ENCODE measurements at regions not wholly inside any gene's neighbourhood (a gene's known extent, or its start where the extent isn't known, plus 50 kb on each side); places are given as distances from the start of the nearest gene placed in this dataset.

GRCh38 chr3:124303305-124303910 is 311.5 kb upstream of the ROPN1 start:
- Histone ChIP-seq H3K27ac (no peak overlapping the region), H3K9me3 (peaks cover 0 to 13% (median 0%) of the 10 kb centered on the region in 4 donors), H3K36me3 (no peaks in the 10 kb centered on the region), H3K4me3 (no peak overlapping the region), H3K4me1 (no peaks in the 10 kb centered on the region), H3K27me3 (no peaks in the 10 kb centered on the region)
- no peak for TF ChIP-seq POLR2A (IDR thresholded peaks at IDR 0.05)
- no peak for DNase-seq

- H3K4me3 ChIP-seq = no peak overlapping the region
- no peaks in the 10 kb centered on the region for H3K27me3 ChIP-seq
- no peak for TF ChIP-seq CTCF (IDR thresholded peaks at IDR 0.05)
- no peak for TF ChIP-seq POLR2A (IDR thresholded peaks at IDR 0.05)
- no peak overlapping the region for H3K27ac ChIP-seq
- peaks cover 0 to 13% (median 0%) of the 10 kb centered on the region in 4 donors for H3K9me3 ChIP-seq
- no peak for DNase-seq
- H3K4me1 ChIP-seq = no peaks in the 10 kb centered on the region
- no peaks in the 10 kb centered on the region for H3K36me3 ChIP-seq
Observed at GRCh38 chr3:124306665-124307064, 314.7 kb upstream of the ROPN1 start.

- TF ChIP-seq CTCF (IDR thresholded peaks at IDR 0.05) (no peak), POLR2A (IDR thresholded peaks at IDR 0.05) (no peak)
- H3K27ac ChIP-seq = peak overlapping the region in 3 of 4 donors; percentile 40 to 69 (median 43)
- no peak for DNase-seq
- no peaks in the 10 kb centered on the region for H3K9me3 ChIP-seq
- H3K4me3 ChIP-seq = no peak overlapping the region
- H3K4me1 ChIP-seq = no peaks in the 10 kb centered on the region
- H3K36me3 ChIP-seq = no peaks in the 10 kb centered on the region
- no peaks in the 10 kb centered on the region for H3K27me3 ChIP-seq
Observed at GRCh38 chr3:124313621-124314020, 321.7 kb upstream of the ROPN1 start.

GRCh38 chr3:124315215-124316033 is 323.5 kb upstream of the ROPN1 start:
- H3K27ac ChIP-seq = no peak overlapping the region
- no peak overlapping the region for H3K4me3 ChIP-seq
- no peaks in the 10 kb centered on the region for H3K9me3 ChIP-seq
- no peaks in the 10 kb centered on the region for H3K27me3 ChIP-seq
- DNase-seq = peak in 1 of 3 donors; percentile 57
- TF ChIP-seq POLR2A (IDR thresholded peaks at IDR 0.05) (no peak), CTCF (IDR thresholded peaks at IDR 0.05) (no peak)
- no peaks in the 10 kb centered on the region for H3K36me3 ChIP-seq
- H3K4me1 ChIP-seq = no peaks in the 10 kb centered on the region

GRCh38 chr3:124316034-124316287 is 324.0 kb upstream of the ROPN1 start:
- Histone ChIP-seq H3K36me3 (no peaks in the 10 kb centered on the region), H3K27me3 (no peaks in the 10 kb centered on the region), H3K9me3 (no peaks in the 10 kb centered on the region), H3K4me1 (no peaks in the 10 kb centered on the region), H3K27ac (no peak overlapping the region), H3K4me3 (no peak overlapping the region)
- TF ChIP-seq CTCF (IDR thresholded peaks at IDR 0.05) = no peak
- no peak for TF ChIP-seq POLR2A (IDR thresholded peaks at IDR 0.05)
- DNase-seq = no peak

- TF ChIP-seq POLR2A (IDR thresholded peaks at IDR 0.05) (no peak), CTCF (IDR thresholded peaks at IDR 0.05) (no peak)
- Histone ChIP-seq H3K36me3 (no peaks in the 10 kb centered on the region), H3K27me3 (no peaks in the 10 kb centered on the region), H3K9me3 (no peaks in the 10 kb centered on the region), H3K27ac (no peak overlapping the region), H3K4me3 (no peak overlapping the region), H3K4me1 (no peaks in the 10 kb centered on the region)
- DNase-seq = no peak
Observed at GRCh38 chr3:124318014-124318413, 326.1 kb upstream of the ROPN1 start.

Data from Peyer's patch (tissue), 4 donors.